ENCODE measurements at regions not wholly inside any gene's neighbourhood (a gene's known extent, or its start where the extent isn't known, plus 50 kb on each side); places are given as distances from the start of the nearest gene placed in this dataset.

DNA sequence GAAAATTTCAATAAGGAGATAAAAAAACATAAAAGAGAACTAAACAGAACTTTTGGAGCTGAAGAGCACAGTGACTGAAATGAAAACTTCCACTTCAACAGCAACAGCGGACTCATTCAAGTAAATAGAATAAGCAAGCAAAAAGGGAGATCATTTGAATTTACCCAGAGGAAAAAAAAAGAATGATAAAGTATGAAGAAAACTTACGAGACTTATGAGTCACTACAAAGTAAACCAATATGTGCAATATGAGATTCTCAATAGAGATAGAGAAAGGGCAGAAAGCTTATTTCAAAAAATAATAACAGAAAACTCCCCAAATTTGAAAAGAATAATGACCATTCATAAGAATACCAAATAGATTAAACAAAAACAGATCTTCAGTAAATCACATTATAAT lies 1605.7 kb upstream of the CDH6 start:
- H3K27me3 ChIP-seq (ENCODE audit: control insufficient read depth, insufficient read depth, low read length), result no peaks in the 10 kb centered on the region
- no peak overlapping the region for H3K4me3 ChIP-seq (ENCODE audit: low read depth, low read length)
- TF ChIP-seq, protein P1, sequence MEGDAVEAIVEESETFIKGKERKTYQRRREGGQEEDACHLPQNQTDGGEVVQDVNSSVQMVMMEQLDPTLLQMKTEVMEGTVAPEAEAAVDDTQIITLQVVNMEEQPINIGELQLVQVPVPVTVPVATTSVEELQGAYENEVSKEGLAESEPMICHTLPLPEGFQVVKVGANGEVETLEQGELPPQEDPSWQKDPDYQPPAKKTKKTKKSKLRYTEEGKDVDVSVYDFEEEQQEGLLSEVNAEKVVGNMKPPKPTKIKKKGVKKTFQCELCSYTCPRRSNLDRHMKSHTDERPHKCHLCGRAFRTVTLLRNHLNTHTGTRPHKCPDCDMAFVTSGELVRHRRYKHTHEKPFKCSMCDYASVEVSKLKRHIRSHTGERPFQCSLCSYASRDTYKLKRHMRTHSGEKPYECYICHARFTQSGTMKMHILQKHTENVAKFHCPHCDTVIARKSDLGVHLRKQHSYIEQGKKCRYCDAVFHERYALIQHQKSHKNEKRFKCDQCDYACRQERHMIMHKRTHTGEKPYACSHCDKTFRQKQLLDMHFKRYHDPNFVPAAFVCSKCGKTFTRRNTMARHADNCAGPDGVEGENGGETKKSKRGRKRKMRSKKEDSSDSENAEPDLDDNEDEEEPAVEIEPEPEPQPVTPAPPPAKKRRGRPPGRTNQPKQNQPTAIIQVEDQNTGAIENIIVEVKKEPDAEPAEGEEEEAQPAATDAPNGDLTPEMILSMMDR (IDR thresholded peaks at IDR 0.05; ENCODE audit: low read depth, low read length), result no peak
- DNase-seq (ENCODE audit: low read depth, low spot score), result no peak
- peaks cover 11% of the 10 kb centered on the region for H3K9me3 ChIP-seq (ENCODE audit: control insufficient read depth, insufficient read depth, low read length)
- CTCF ChIA-PET, result no interaction called here
- no peak overlapping the region for H3K27ac ChIP-seq (ENCODE audit: low read depth, low read length)
- POLR2A ChIA-PET, result no interaction called here

DNA sequence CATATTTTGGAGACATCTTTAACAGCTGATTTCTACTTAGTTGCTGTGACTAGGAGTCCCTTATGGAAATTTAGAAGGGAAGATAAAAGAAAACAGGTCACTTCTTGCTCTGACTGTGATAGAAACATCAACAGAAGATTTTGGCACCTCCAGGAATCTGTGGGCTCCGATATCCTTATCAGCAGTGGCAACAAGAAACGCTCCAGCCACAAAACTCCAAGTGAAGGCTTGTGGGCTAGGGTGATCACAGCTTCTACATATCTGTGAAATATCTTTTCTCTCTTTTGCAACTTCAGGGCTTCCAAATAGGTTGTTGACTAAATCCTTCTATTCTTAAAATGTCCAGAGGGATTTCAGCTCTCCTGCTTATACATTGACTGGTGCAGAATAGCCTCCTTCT lies 1625.5 kb upstream of the CDH6 start:
- TF ChIP-seq, protein P1 (IDR thresholded peaks at IDR 0.05; ENCODE audit: low read depth, low read length), result no peak
- DNase-seq (ENCODE audit: low read depth, low spot score), result no peak
- Histone ChIP-seq H3K27ac (ENCODE audit: low read depth, low read length) (no peak overlapping the region), H3K4me3 (ENCODE audit: low read depth, low read length) (no peak overlapping the region), H3K9me3 (ENCODE audit: control insufficient read depth, insufficient read depth, low read length) (no peaks in the 10 kb centered on the region; the same call in 1 of the 2 replicates), H3K27me3 (ENCODE audit: control insufficient read depth, insufficient read depth, low read length) (no peaks in the 10 kb centered on the region)
- ChIA-PET CTCF (no interaction called here), POLR2A (no interaction called here)

DNA sequence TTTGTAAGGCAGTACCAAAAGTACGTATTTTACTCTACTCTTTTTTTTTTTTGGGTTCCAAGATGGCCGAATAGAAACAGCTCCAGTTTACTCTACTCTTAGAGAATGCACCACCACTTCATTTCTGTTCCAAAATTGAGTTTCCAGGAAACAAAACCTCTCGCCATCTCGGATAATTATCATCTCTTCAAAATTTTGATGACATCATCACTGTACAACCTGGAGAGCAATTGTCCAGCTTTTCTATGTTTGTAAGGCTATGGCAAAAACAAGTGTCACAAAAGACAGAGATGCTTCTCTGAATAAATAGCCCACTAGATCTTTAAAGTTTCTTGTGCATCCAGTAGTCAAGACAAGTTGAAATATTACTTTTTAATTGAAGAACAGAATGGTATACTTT lies 1631.9 kb upstream of the CDH6 start:
- Histone ChIP-seq H3K27me3 (ENCODE audit: control insufficient read depth, insufficient read depth, low read length) (no peaks in the 10 kb centered on the region), H3K4me3 (ENCODE audit: low read depth, low read length) (no peak overlapping the region), H3K9me3 (ENCODE audit: control insufficient read depth, insufficient read depth, low read length) (peaks cover 6% of the 10 kb centered on the region), H3K27ac (ENCODE audit: low read depth, low read length) (no peak overlapping the region)
- TF ChIP-seq, protein P1 (IDR thresholded peaks at IDR 0.05; ENCODE audit: low read depth, low read length), result no peak
- no peak for DNase-seq (ENCODE audit: low read depth, low spot score)
- ChIA-PET CTCF (no interaction called here), POLR2A (no interaction called here)

DNA sequence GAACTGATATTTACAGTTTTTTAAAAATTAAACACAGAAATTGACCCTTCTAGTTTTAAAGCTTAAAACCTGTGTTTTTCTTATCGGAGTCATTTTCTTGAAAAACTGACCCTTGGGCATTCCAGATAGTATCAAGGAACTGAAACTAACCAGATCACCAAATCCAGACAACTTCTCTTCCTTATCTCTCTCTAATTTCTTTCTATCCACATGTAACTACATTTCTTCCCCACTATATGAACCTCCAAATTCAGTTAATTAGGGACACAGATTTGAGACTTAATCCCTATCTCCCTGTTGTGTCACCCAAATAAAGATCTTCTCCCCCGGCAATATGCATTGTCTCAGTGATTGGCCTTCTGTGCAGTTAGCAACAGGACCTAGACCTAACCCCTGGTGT lies 1643.0 kb upstream of the CDH6 start:
- DNase-seq (ENCODE audit: low read depth, low spot score), result no peak
- TF ChIP-seq, protein P1 (IDR thresholded peaks at IDR 0.05; ENCODE audit: low read depth, low read length), result no peak
- POLR2A ChIA-PET, result no interaction called here
- Histone ChIP-seq H3K4me3 (ENCODE audit: low read depth, low read length) (no peak overlapping the region), H3K9me3 (ENCODE audit: control insufficient read depth, insufficient read depth, low read length) (peaks cover 14% of the 10 kb centered on the region), H3K27ac (ENCODE audit: low read depth, low read length) (no peak overlapping the region), H3K27me3 (ENCODE audit: control insufficient read depth, insufficient read depth, low read length) (no peaks in the 10 kb centered on the region)
- CTCF ChIA-PET, result no interaction called here

DNA sequence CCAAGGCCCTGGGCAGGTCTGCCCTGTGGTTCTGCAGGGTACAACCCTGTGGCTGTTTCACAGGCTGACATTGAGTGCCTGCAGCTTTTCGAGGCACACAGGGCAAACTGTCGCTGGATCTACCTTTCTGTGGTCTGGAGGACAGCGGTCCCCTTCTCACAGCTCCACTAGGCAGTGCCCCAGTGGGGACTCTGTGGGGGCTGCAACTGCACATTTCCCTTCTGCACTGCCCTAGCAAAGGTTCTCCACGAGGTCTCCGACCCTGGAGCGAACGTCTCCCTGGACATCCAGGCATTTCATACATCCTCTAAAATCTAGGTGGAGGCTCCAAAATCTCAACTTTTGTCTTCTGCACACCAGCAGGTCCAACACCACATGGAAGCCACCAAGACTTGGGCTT lies 1645.2 kb upstream of the CDH6 start:
- H3K27me3 ChIP-seq (ENCODE audit: control insufficient read depth, insufficient read depth, low read length), result no peaks in the 10 kb centered on the region
- H3K27ac ChIP-seq (ENCODE audit: low read depth, low read length), result no peak overlapping the region
- DNase-seq (ENCODE audit: low read depth, low spot score), result no peak
- H3K9me3 ChIP-seq (ENCODE audit: control insufficient read depth, insufficient read depth, low read length), result peaks cover 21% of the 10 kb centered on the region
- CTCF ChIA-PET, result no interaction called here
- TF ChIP-seq, protein P1 (IDR thresholded peaks at IDR 0.05; ENCODE audit: low read depth, low read length), result no peak
- H3K4me3 ChIP-seq (ENCODE audit: low read depth, low read length), result no peak overlapping the region
- POLR2A ChIA-PET, result no interaction called here
